Esophagus squamous epithelium (tissue), 5 donors: ENCODE measurements at regions not wholly inside any gene's neighbourhood (a gene's known extent, or its start where the extent isn't known, plus 50 kb on each side); places are given as distances from the start of the nearest gene placed in this dataset.

ENCODE experiments used
- DNase-seq: peaks from one replicate; lab custom pipeline; 2025; lab: John Stamatoyannopoulos, UW
- H3K27ac ChIP-seq, 4 donors: fragments of 200-600 bp; sonication (generic); one replicate each; pipeline ENCODE4 v1.5.1; 2016 to 2019; ENCODE audit warnings: mild to moderate bottlenecking in 1 of 4
- H3K27me3 ChIP-seq, 4 donors: fragments of 200-600 bp; sonication (generic); 1 replicate in 3 of 4; 2 replicates in 1 of 4; pipeline versions ENCODE4 v1.5.1 to v1.6.0; 2017 to 2021; ENCODE audit warnings: antibody characterized with exemption in 1 of 4
- H3K36me3 ChIP-seq, 3 donors: fragments of 200-600 bp; sonication (generic); one replicate each; pipeline ENCODE4 v1.5.1; 2016 to 2019
- H3K4me1 ChIP-seq, 3 donors: fragments of 200-600 bp; sonication (generic); one replicate each; pipeline ENCODE4 v1.5.1; 2017 to 2019
- H3K4me3 ChIP-seq, 4 donors: fragments of 200-600 bp; sonication (generic); 1 replicate in 3 of 4; 2 replicates in 1 of 4; pipeline ENCODE4 v1.5.1; 2016 to 2019; ENCODE audit warnings: mild to moderate bottlenecking in 2 of 4, moderate library complexity in 1 of 4
- H3K9me3 ChIP-seq, 3 donors: fragments of 200-600 bp; sonication (generic); one replicate each; pipeline ENCODE4 v1.5.1; 2016 to 2019
- CTCF ChIP-seq, 6 experiments: fragments of 450-650 bp in 4 of 6; fragments of 200-600 bp in 2 of 6; sonication (generic) in 2 of 6; IDR thresholded peaks; one replicate each; pipeline ENCODE4 v1.5.1; 2016 to 2019; ENCODE audit warnings: antibody characterized with exemption in 6 of 6, mild to moderate bottlenecking in 4 of 6, moderate library complexity in 4 of 6
- POLR2A ChIP-seq, 4 donors: fragments of 450-650 bp; IDR thresholded peaks; one replicate each; pipeline ENCODE4 v1.6.1; 2017; ENCODE audit warnings: antibody characterized with exemption in 4 of 4, mild to moderate bottlenecking in 4 of 4, moderate library complexity in 3 of 4
- WGBS, 2 donors: methylation state at CpG; one replicate each; pipeline ENCODE4 v1.1.5; 2018; 5-methylcytosine and 5-hydroxymethylcytosine counted together
- intact Hi-C: fragments of 100-400 bp; cut with DNase I; formaldehyde crosslinking; loops from one replicate; pipeline ENCODE4 v1.15.0; 2022
- donor health status: DM: yes; HTN: yes; CAD: no.

GRCh38 chr6:84353459-84354423, 126.3 kb upstream of the CEP162 start:
- no peaks in the 10 kb centered on the region for H3K4me1 ChIP-seq
- intact Hi-C loops: no loop called here
- H3K4me3 ChIP-seq: no peak overlapping the region
- TF ChIP-seq POLR2A (IDR thresholded peaks at IDR 0.05) (no peak), CTCF (IDR thresholded peaks at IDR 0.05) (no peak)
- no peak overlapping the region for H3K27ac ChIP-seq
- H3K9me3 ChIP-seq: no peaks in the 10 kb centered on the region
- WGBS, 2 donors: 56 to 74% methylated on average over 5 of the region's 5 CpGs
- H3K36me3 ChIP-seq: no peaks in the 10 kb centered on the region
- no peak for DNase-seq
- H3K27me3 ChIP-seq: no peaks in the 10 kb centered on the region

- no peaks in the 10 kb centered on the region for H3K27me3 ChIP-seq
- intact Hi-C loops: no loop called here
- H3K4me1 ChIP-seq: no peaks in the 10 kb centered on the region
- DNase-seq: no peak
- H3K27ac ChIP-seq: no peak overlapping the region
- no peak overlapping the region for H3K4me3 ChIP-seq
- TF ChIP-seq CTCF (IDR thresholded peaks at IDR 0.05) (no peak), POLR2A (IDR thresholded peaks at IDR 0.05) (no peak)
- no peaks in the 10 kb centered on the region for H3K9me3 ChIP-seq
- no peaks in the 10 kb centered on the region for H3K36me3 ChIP-seq
Observed at GRCh38 chr6:84350397-84350796, 123.0 kb upstream of the CEP162 start.

- no peak overlapping the region for H3K27ac ChIP-seq
- H3K4me1 ChIP-seq: no peaks in the 10 kb centered on the region
- no peaks in the 10 kb centered on the region for H3K36me3 ChIP-seq
- no peaks in the 10 kb centered on the region for H3K27me3 ChIP-seq
- H3K4me3 ChIP-seq: no peak overlapping the region
- TF ChIP-seq POLR2A (IDR thresholded peaks at IDR 0.05): no peak
- no peak for TF ChIP-seq CTCF (IDR thresholded peaks at IDR 0.05)
- intact Hi-C loops: no loop called here
- DNase-seq: no peak
- no peaks in the 10 kb centered on the region for H3K9me3 ChIP-seq
- WGBS, 2 donors: 79 to 87% methylated on average over 1 of the region's 1 CpG
Observed at GRCh38 chr6:84349542-84349941, 122.1 kb upstream of the CEP162 start.

GRCh38 chr6:84348801-84349200, 121.4 kb upstream of the CEP162 start:
- Histone ChIP-seq H3K9me3 (no peaks in the 10 kb centered on the region), H3K36me3 (no peaks in the 10 kb centered on the region), H3K27me3 (no peaks in the 10 kb centered on the region), H3K27ac (no peak overlapping the region), H3K4me1 (no peaks in the 10 kb centered on the region), H3K4me3 (no peak overlapping the region)
- WGBS, 2 donors: 23 to 50% methylated on average over 1 of the region's 1 CpG
- intact Hi-C loops: no loop called here
- DNase-seq: no peak
- TF ChIP-seq POLR2A (IDR thresholded peaks at IDR 0.05) (no peak), CTCF (IDR thresholded peaks at IDR 0.05) (no peak)

- no peak for DNase-seq
- Histone ChIP-seq H3K4me1 (no peaks in the 10 kb centered on the region), H3K9me3 (no peaks in the 10 kb centered on the region), H3K36me3 (no peaks in the 10 kb centered on the region), H3K4me3 (no peak overlapping the region), H3K27me3 (no peaks in the 10 kb centered on the region), H3K27ac (no peak overlapping the region)
- TF ChIP-seq CTCF (IDR thresholded peaks at IDR 0.05) (no peak), POLR2A (IDR thresholded peaks at IDR 0.05) (no peak)
- intact Hi-C loops: no loop called here
Observed at GRCh38 chr6:84346372-84346771, 118.9 kb upstream of the CEP162 start.
